H1 (cell line): ENCODE measurements at regions not wholly inside any gene's neighbourhood (a gene's known extent, or its start where the extent isn't known, plus 50 kb on each side); places are given as distances from the start of the nearest gene placed in this dataset.

Experiments
- TF ChIP-seq, protein P1 (sequence below): fragments of 300-600 bp; sonication (generic); IDR thresholded peaks from 2 replicates; pipeline ENCODE4 v1.7.1; 2012; ENCODE audit warnings: low read length, moderate library complexity, mild to moderate bottlenecking, inconsistent platforms; ENCODE audit not compliant: insufficient replicate concordance

DNA sequence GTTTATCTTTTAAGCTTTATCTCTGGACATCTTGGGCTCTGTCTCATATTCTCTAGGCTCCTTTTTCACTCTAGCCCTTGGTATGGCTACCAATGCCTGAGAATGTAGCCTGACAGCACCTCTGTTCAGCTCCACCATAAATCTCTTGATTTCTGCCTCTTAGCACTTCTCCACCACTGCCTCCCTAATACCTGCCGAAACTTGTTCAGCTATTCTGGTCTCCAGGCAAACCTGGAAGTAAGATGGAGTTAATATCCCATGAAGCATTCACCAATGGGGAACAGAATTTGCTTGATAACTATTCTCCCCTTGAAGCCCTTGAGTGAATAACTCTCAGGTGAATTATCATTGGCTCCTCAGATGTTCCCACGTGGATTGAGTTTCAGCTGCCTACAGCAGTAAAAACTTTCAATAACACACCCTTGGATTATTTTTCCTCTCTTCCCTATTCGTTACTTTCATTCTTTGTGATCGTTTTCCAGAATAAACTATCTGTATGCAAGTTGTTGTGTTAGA is 145.6 kb downstream of the EVA1A start (continued):
- TF ChIP-seq, protein P1, sequence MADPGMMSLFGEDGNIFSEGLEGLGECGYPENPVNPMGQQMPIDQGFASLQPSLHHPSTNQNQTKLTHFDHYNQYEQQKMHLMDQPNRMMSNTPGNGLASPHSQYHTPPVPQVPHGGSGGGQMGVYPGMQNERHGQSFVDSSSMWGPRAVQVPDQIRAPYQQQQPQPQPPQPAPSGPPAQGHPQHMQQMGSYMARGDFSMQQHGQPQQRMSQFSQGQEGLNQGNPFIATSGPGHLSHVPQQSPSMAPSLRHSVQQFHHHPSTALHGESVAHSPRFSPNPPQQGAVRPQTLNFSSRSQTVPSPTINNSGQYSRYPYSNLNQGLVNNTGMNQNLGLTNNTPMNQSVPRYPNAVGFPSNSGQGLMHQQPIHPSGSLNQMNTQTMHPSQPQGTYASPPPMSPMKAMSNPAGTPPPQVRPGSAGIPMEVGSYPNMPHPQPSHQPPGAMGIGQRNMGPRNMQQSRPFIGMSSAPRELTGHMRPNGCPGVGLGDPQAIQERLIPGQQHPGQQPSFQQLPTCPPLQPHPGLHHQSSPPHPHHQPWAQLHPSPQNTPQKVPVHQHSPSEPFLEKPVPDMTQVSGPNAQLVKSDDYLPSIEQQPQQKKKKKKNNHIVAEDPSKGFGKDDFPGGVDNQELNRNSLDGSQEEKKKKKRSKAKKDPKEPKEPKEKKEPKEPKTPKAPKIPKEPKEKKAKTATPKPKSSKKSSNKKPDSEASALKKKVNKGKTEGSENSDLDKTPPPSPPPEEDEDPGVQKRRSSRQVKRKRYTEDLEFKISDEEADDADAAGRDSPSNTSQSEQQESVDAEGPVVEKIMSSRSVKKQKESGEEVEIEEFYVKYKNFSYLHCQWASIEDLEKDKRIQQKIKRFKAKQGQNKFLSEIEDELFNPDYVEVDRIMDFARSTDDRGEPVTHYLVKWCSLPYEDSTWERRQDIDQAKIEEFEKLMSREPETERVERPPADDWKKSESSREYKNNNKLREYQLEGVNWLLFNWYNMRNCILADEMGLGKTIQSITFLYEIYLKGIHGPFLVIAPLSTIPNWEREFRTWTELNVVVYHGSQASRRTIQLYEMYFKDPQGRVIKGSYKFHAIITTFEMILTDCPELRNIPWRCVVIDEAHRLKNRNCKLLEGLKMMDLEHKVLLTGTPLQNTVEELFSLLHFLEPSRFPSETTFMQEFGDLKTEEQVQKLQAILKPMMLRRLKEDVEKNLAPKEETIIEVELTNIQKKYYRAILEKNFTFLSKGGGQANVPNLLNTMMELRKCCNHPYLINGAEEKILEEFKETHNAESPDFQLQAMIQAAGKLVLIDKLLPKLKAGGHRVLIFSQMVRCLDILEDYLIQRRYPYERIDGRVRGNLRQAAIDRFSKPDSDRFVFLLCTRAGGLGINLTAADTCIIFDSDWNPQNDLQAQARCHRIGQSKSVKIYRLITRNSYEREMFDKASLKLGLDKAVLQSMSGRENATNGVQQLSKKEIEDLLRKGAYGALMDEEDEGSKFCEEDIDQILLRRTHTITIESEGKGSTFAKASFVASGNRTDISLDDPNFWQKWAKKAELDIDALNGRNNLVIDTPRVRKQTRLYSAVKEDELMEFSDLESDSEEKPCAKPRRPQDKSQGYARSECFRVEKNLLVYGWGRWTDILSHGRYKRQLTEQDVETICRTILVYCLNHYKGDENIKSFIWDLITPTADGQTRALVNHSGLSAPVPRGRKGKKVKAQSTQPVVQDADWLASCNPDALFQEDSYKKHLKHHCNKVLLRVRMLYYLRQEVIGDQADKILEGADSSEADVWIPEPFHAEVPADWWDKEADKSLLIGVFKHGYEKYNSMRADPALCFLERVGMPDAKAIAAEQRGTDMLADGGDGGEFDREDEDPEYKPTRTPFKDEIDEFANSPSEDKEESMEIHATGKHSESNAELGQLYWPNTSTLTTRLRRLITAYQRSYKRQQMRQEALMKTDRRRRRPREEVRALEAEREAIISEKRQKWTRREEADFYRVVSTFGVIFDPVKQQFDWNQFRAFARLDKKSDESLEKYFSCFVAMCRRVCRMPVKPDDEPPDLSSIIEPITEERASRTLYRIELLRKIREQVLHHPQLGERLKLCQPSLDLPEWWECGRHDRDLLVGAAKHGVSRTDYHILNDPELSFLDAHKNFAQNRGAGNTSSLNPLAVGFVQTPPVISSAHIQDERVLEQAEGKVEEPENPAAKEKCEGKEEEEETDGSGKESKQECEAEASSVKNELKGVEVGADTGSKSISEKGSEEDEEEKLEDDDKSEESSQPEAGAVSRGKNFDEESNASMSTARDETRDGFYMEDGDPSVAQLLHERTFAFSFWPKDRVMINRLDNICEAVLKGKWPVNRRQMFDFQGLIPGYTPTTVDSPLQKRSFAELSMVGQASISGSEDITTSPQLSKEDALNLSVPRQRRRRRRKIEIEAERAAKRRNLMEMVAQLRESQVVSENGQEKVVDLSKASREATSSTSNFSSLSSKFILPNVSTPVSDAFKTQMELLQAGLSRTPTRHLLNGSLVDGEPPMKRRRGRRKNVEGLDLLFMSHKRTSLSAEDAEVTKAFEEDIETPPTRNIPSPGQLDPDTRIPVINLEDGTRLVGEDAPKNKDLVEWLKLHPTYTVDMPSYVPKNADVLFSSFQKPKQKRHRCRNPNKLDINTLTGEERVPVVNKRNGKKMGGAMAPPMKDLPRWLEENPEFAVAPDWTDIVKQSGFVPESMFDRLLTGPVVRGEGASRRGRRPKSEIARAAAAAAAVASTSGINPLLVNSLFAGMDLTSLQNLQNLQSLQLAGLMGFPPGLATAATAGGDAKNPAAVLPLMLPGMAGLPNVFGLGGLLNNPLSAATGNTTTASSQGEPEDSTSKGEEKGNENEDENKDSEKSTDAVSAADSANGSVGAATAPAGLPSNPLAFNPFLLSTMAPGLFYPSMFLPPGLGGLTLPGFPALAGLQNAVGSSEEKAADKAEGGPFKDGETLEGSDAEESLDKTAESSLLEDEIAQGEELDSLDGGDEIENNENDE: no peak
